ENCODE measurements at regions not wholly inside any gene's neighbourhood (a gene's known extent, or its start where the extent isn't known, plus 50 kb on each side); places are given as distances from the start of the nearest gene placed in this dataset.

DNA sequence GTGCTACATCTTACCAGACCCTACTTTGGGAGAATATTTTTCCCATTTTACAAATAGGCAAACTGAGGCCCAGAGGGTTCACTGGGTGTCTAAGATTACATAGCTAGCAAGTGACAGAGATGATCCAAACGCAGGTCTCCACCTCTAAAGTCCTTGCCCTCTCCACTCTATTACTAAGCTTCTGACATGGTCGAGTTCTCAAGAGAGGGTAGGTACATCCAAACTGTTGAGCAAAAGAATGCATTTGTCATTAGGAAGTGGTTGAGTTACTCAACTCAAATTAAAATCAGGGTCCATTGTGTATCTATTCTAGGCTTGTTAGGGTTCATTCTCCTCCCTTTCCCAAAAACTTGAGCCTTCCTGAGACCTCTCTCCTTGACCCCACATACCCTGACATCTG is 680.6 kb upstream of the FANCL start:
- Histone ChIP-seq H4K5ac (ENCODE audit: insufficient read length, low read depth, low read length) (no peak overlapping the region), H3K4me1 (replicated peaks in 1 of 4; ENCODE audit: control insufficient read depth in 3 of 4, insufficient read depth in 4 of 4, low read length in 3 of 4) (peaks cover 0 to 5% (median 0%) of the 10 kb centered on the region in 4 experiments; a peak in 1 of 7 replicates), H3K23me2 (ENCODE audit: low read depth, low read length) (no peaks in the 10 kb centered on the region), H2AK5ac (ENCODE audit: low read depth, low read length) (no peak overlapping the region), H3K79me2 (ENCODE audit: control insufficient read depth in 1 of 2, insufficient read depth in 2 of 2, low read length in 2 of 2) (no peaks in the 10 kb centered on the region), H3K14ac (ENCODE audit: insufficient read length) (no peak overlapping the region), H4K20me1 (replicated peaks in 1 of 2; ENCODE audit: control insufficient read depth in 1 of 2, insufficient read depth in 2 of 2, low read length in 2 of 2) (no peaks in the 10 kb centered on the region), H3K27me3 (replicated peaks in 1 of 4; ENCODE audit: control insufficient read depth in 3 of 4, extremely low read depth in 1 of 4, insufficient read depth in 3 of 4, low read length in 3 of 4) (no peaks in the 10 kb centered on the region), H3K18ac (ENCODE audit: extremely low read depth, low read length) (no peak overlapping the region), H2AFZ (ENCODE audit: low read length) (no peak overlapping the region), H3K4me3 (ENCODE audit: extremely low read depth in 1 of 4, insufficient read depth in 2 of 4, low read depth in 3 of 4, low read length in 4 of 4) (no peak overlapping the region), H2BK5ac (ENCODE audit: low read depth, low read length) (no peak overlapping the region), H3K36me3 (ENCODE audit: control insufficient read depth in 2 of 4, insufficient read depth in 4 of 4, low read length in 3 of 4) (no peaks in the 10 kb centered on the region), H4K91ac (replicated peaks; ENCODE audit: insufficient read length, low read length) (no peak overlapping the region), H2BK120ac (replicated peaks; ENCODE audit: low read depth, low read length) (no peak overlapping the region), H3K23ac (ENCODE audit: insufficient read length) (no peak overlapping the region), H3K4me2 (ENCODE audit: insufficient read depth in 1 of 2, low read depth in 2 of 2, low read length in 2 of 2) (no peak overlapping the region), H3K9me3 (ENCODE audit: insufficient read depth in 2 of 2, low read depth in 1 of 2, low read length in 1 of 2) (no peaks in the 10 kb centered on the region), H3K56ac (replicated peaks; ENCODE audit: insufficient read length, low read depth, low read length) (no peak overlapping the region), H2BK12ac (ENCODE audit: low read depth, low read length) (no peak overlapping the region), H3K79me1 (ENCODE audit: low read depth, low read length) (no peaks in the 10 kb centered on the region), H3K9ac (replicated peaks in 1 of 4; ENCODE audit: extremely low read depth in 1 of 4, low read depth in 3 of 4, low read length in 3 of 4) (no peak overlapping the region), H4K8ac (ENCODE audit: extremely low read depth, insufficient read depth, low read length) (no peak overlapping the region), H3K27ac (ENCODE audit: low read depth, low read length) (no peak overlapping the region), H2BK20ac (ENCODE audit: low read length) (no peak overlapping the region), H3K4ac (replicated peaks; ENCODE audit: insufficient read length, low read depth, low read length) (no peak overlapping the region), H2BK15ac (ENCODE audit: low read length) (no peak overlapping the region)
- FAIRE-seq (no peak), DNase-seq (ENCODE audit: low read depth in 1 of 2, low spot score in 2 of 2) (no peak)
- no peak for TF ChIP-seq KDM4A (IDR thresholded peaks at IDR 0.05; ENCODE audit: low read depth, low read length, severe bottlenecking)
- TF ChIP-seq EGR1 (IDR thresholded peaks at IDR 0.05; ENCODE audit: borderline replicate concordance, low read depth, low read length), result no peak
- TF ChIP-seq JUN (IDR thresholded peaks at IDR 0.05; ENCODE audit: low read depth, low read length), result no peak
- TF ChIP-seq YY1 (IDR thresholded peaks at IDR 0.05; ENCODE audit: low read depth, low read length), result no peak
- TF ChIP-seq CTBP2 (IDR thresholded peaks at IDR 0.05; ENCODE audit: borderline replicate concordance, insufficient read depth, insufficient read length, low read length), result no peak
- no peak for TF ChIP-seq TBP (IDR thresholded peaks at IDR 0.05; ENCODE audit: low read depth, low read length)
- TF ChIP-seq RFX5 (IDR thresholded peaks at IDR 0.05; ENCODE audit: borderline replicate concordance, low read depth, low read length), result no peak
- ChIA-PET CTCF (ENCODE audit: partially characterized antibody) (interaction anchor here (0.6 kb wide), 1 partner anchor 90 kb away, joined by 3 read pairs; no protein-coding TSS in a partner anchor), POLR2A (ENCODE audit: partially characterized antibody) (no interaction called here)
- 80% methylated on average over 2 of the region's 2 CpGs; no CpG with 5 or more reads in 1 of the 2 experiments for WGBS, 2 experiments (ENCODE audit: extremely low coverage in 1 of 2, insufficient coverage in 1 of 2, insufficient read length in 1 of 2, insufficient replicate concordance in 2 of 2, low coverage in 1 of 2, low lambda C conversion rate in 2 of 2, missing lambda C conversion rate in 1 of 2)
